Liver (tissue), 8 donors: ENCODE measurements at regions not wholly inside any gene's neighbourhood (a gene's known extent, or its start where the extent isn't known, plus 50 kb on each side); places are given as distances from the start of the nearest gene placed in this dataset.

Experiments
- DNase-seq: peaks from one replicate; pipeline ENCODE4 v3.0.0-alpha.2; 2017; ENCODE audit warnings: low spot score
- H3K27ac ChIP-seq, 2 donors: one replicate each; pipeline ENCODE4 v1.7.0; 2013; ENCODE audit warnings: inconsistent platforms in 2 of 2, low read length in 2 of 2, control low read depth in 1 of 2, low read depth in 1 of 2, mild to moderate bottlenecking in 1 of 2
- H3K27me3 ChIP-seq, 4 donors: one replicate each; pipeline versions ENCODE4 v1.6.1 to v1.7.0; 2013; ENCODE audit warnings: low read length in 3 of 4, inconsistent platforms in 1 of 4, mild to moderate bottlenecking in 1 of 4, moderate library complexity in 1 of 4; ENCODE audit not compliant: control insufficient read depth in 4 of 4, insufficient read depth in 4 of 4
- H3K36me3 ChIP-seq, 4 donors: one replicate each; pipeline versions ENCODE4 v1.6.1 to v1.7.0; 2013; ENCODE audit warnings: low read length in 3 of 4, mild to moderate bottlenecking in 3 of 4, low read depth in 1 of 4, moderate library complexity in 1 of 4; ENCODE audit not compliant: control insufficient read depth in 4 of 4, insufficient read depth in 3 of 4
- H3K4me1 ChIP-seq, 4 donors: one replicate each; pipeline versions ENCODE4 v1.6.1 to v1.7.0; 2013; ENCODE audit warnings: low read length in 3 of 4, mild to moderate bottlenecking in 3 of 4, moderate library complexity in 1 of 4; ENCODE audit not compliant: control insufficient read depth in 4 of 4, insufficient read depth in 4 of 4
- H3K4me3 ChIP-seq, 3 donors: one replicate each; pipeline versions ENCODE4 v1.6.1 to v1.7.0; 2013; ENCODE audit warnings: low read length in 3 of 3, control low read depth in 1 of 3, low read depth in 1 of 3, mild to moderate bottlenecking in 1 of 3
- H3K9ac ChIP-seq, 2 donors: one replicate each; pipeline ENCODE4 v1.7.0; 2013; ENCODE audit warnings: low read length in 2 of 2, mild to moderate bottlenecking in 2 of 2, moderate library complexity in 2 of 2, control low read depth in 1 of 2, low read depth in 1 of 2
- H3K9me3 ChIP-seq, 4 donors: one replicate each; pipeline versions ENCODE4 v1.6.1 to v1.7.0; 2013; ENCODE audit warnings: low read length in 3 of 4; ENCODE audit not compliant: control insufficient read depth in 4 of 4
- EGR1 ChIP-seq, 2 donors: IDR thresholded peaks; 2 replicates each; pipeline ENCODE4 v1.6.1; 2016 to 2018; ENCODE audit warnings: antibody characterized with exemption in 2 of 2, low read depth in 2 of 2
- FOXA1 ChIP-seq: IDR thresholded peaks from 2 replicates; pipeline ENCODE4 v1.6.1; 2016; ENCODE audit warnings: antibody characterized with exemption
- GABPA ChIP-seq, 2 donors: IDR thresholded peaks in 1 of 2; conservative IDR thresholded peaks in 1 of 2; 2 replicates each; pipeline ENCODE4 v1.6.1; 2016; ENCODE audit warnings: antibody characterized with exemption in 2 of 2, mild to moderate bottlenecking in 1 of 2, moderate library complexity in 1 of 2
- HNF4A ChIP-seq, 2 donors: conservative IDR thresholded peaks; 2 replicates each; pipeline ENCODE4 v1.6.1; 2016; ENCODE audit warnings: antibody characterized with exemption in 2 of 2, mild to moderate bottlenecking in 2 of 2
- JUND ChIP-seq, 2 donors: IDR thresholded peaks; 2 replicates each; pipeline ENCODE4 v1.6.1; 2016; ENCODE audit warnings: antibody characterized with exemption in 2 of 2
- NR2F2 ChIP-seq: IDR thresholded peaks from 2 replicates; pipeline ENCODE4 v1.6.1; 2016; ENCODE audit warnings: antibody characterized with exemption
- RAD21 ChIP-seq, 2 donors: IDR thresholded peaks; 2 replicates each; pipeline ENCODE4 v1.6.1; 2016; ENCODE audit warnings: antibody characterized with exemption in 2 of 2, mild to moderate bottlenecking in 2 of 2
- RXRA ChIP-seq, 2 donors: IDR thresholded peaks; 2 replicates each; pipeline ENCODE4 v1.6.1; 2017 to 2018; ENCODE audit warnings: antibody characterized with exemption in 2 of 2, mild to moderate bottlenecking in 1 of 2
- TAF1 ChIP-seq: conservative IDR thresholded peaks from 2 replicates; pipeline ENCODE4 v1.6.1; 2016; ENCODE audit warnings: antibody characterized with exemption, mild to moderate bottlenecking
- YY1 ChIP-seq: IDR thresholded peaks from 2 replicates; pipeline ENCODE4 v1.6.1; 2016; ENCODE audit warnings: antibody characterized with exemption, mild to moderate bottlenecking
- WGBS: extraction: QIAGEN DNeasy Blood & Tissue Kit; methylation state at CpG from one replicate; pipeline ENCODE4 v1.1.7; 2013; 5-methylcytosine and 5-hydroxymethylcytosine counted together
- TF ChIP-seq, protein P1 (sequence below): IDR thresholded peaks from 2 replicates; pipeline ENCODE4 v1.6.1; 2016; ENCODE audit warnings: antibody characterized with exemption
- TF ChIP-seq, protein P2 (sequence below): IDR thresholded peaks from 2 replicates; pipeline ENCODE4 v1.6.1; 2016; ENCODE audit warnings: antibody characterized with exemption, mild to moderate bottlenecking
- TF ChIP-seq, protein P3 (sequence below): IDR thresholded peaks from 2 replicates; pipeline ENCODE4 v1.6.1; 2016; ENCODE audit warnings: antibody characterized with exemption
- TF ChIP-seq, protein P4 (sequence below): fragments of 150-350 bp; IDR thresholded peaks from 2 replicates; pipeline ENCODE4 v1.5.1; 2017; ENCODE audit warnings: improper control_type of control experiment, low read depth, low read length; ENCODE audit not compliant: missing input control
- TF ChIP-seq, protein P5 (sequence below): IDR thresholded peaks from 2 replicates; pipeline ENCODE4 v1.6.1; 2016; ENCODE audit warnings: antibody characterized with exemption
- donor health status: healthy.
- donor health status: healthy.
- donor health status: healthy.
- donor health status: healthy.
- donor health status: healthy.

GRCh38 chr12:128052777-128053176, 214.2 kb upstream of the TMEM132C start:
- H3K27ac ChIP-seq, result no peak overlapping the region
- no peak overlapping the region for H3K4me3 ChIP-seq
- 73% methylated on average over 5 of the region's 5 CpGs for WGBS
- peaks cover 0 to 3% (median 1%) of the 10 kb centered on the region in 4 donors for H3K27me3 ChIP-seq
- no peak overlapping the region for H3K9ac ChIP-seq
- H3K36me3 ChIP-seq, result no peaks in the 10 kb centered on the region
- no peaks in the 10 kb centered on the region for H3K4me1 ChIP-seq
- no peaks in the 10 kb centered on the region for H3K9me3 ChIP-seq
- no peak for DNase-seq
- TF ChIP-seq, protein P1, sequence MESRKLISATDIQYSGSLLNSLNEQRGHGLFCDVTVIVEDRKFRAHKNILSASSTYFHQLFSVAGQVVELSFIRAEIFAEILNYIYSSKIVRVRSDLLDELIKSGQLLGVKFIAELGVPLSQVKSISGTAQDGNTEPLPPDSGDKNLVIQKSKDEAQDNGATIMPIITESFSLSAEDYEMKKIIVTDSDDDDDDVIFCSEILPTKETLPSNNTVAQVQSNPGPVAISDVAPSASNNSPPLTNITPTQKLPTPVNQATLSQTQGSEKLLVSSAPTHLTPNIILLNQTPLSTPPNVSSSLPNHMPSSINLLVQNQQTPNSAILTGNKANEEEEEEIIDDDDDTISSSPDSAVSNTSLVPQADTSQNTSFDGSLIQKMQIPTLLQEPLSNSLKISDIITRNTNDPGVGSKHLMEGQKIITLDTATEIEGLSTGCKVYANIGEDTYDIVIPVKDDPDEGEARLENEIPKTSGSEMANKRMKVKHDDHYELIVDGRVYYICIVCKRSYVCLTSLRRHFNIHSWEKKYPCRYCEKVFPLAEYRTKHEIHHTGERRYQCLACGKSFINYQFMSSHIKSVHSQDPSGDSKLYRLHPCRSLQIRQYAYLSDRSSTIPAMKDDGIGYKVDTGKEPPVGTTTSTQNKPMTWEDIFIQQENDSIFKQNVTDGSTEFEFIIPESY, result no peak
- TF ChIP-seq FOXA1 (no peak), TAF1 (no peak), HNF4A (conservative IDR thresholded peaks at IDR 0.05) (no peak), GABPA (IDR thresholded peaks at IDR 0.05 in 1 of 2, conservative IDR thresholded peaks at IDR 0.05 in 1 of 2) (no peak), YY1 (no peak)
- TF ChIP-seq, protein P2, sequence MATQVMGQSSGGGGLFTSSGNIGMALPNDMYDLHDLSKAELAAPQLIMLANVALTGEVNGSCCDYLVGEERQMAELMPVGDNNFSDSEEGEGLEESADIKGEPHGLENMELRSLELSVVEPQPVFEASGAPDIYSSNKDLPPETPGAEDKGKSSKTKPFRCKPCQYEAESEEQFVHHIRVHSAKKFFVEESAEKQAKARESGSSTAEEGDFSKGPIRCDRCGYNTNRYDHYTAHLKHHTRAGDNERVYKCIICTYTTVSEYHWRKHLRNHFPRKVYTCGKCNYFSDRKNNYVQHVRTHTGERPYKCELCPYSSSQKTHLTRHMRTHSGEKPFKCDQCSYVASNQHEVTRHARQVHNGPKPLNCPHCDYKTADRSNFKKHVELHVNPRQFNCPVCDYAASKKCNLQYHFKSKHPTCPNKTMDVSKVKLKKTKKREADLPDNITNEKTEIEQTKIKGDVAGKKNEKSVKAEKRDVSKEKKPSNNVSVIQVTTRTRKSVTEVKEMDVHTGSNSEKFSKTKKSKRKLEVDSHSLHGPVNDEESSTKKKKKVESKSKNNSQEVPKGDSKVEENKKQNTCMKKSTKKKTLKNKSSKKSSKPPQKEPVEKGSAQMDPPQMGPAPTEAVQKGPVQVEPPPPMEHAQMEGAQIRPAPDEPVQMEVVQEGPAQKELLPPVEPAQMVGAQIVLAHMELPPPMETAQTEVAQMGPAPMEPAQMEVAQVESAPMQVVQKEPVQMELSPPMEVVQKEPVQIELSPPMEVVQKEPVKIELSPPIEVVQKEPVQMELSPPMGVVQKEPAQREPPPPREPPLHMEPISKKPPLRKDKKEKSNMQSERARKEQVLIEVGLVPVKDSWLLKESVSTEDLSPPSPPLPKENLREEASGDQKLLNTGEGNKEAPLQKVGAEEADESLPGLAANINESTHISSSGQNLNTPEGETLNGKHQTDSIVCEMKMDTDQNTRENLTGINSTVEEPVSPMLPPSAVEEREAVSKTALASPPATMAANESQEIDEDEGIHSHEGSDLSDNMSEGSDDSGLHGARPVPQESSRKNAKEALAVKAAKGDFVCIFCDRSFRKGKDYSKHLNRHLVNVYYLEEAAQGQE, result no peak

GRCh38 chr12:128055567-128055966, 211.4 kb upstream of the TMEM132C start:
- Histone ChIP-seq H3K4me1 (no peaks in the 10 kb centered on the region), H3K27ac (no peak overlapping the region), H3K9ac (no peak overlapping the region), H3K9me3 (no peaks in the 10 kb centered on the region), H3K4me3 (no peak overlapping the region), H3K27me3 (peaks cover 0 to 3% (median 0%) of the 10 kb centered on the region in 4 donors), H3K36me3 (no peaks in the 10 kb centered on the region)
- DNase-seq, result no peak
- TF ChIP-seq RXRA (IDR thresholded peaks at IDR 0.05), result no peak
- no peak for TF ChIP-seq JUND (IDR thresholded peaks at IDR 0.05)
- WGBS, result 67% methylated on average over 6 of the region's 6 CpGs

DNA sequence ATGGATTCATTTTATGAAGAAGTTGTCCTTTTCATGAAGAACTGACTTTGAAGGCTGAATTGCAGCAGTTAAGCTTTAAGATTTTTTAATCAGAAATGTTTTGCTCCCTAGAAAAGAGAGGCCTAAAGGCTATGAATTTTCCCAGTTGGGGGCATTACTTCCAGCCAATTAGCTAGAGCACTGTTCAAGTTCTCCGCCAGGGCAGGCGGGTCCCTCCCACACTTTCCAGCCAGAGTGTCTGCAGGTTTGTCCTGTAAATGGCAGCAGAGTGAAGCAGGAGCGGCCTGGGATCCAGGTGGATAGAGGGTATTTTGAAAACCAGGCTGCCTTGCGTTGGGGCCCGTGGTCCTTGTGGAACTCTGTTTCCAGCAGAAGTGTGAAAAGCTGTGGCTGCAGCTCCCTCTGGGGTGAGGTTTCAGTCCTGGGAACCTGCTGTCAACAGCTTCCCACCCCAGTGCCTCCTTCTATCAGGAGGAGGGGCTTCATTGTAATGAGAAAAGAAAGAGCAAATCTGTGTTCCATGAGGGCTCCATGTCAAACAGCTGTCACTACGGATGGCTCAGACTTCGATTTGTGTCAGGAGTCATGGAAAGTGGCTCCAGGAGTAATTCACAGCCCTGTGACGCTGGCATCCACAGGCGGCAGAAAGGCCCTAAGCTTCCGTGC, 210.7 kb upstream of the TMEM132C start:
- no peak for DNase-seq
- WGBS, result 62% methylated on average over 10 of the region's 10 CpGs
- Histone ChIP-seq H3K27ac (no peak overlapping the region), H3K9ac (no peak overlapping the region), H3K4me1 (no peaks in the 10 kb centered on the region), H3K27me3 (no peaks in the 10 kb centered on the region), H3K9me3 (no peaks in the 10 kb centered on the region), H3K36me3 (no peaks in the 10 kb centered on the region), H3K4me3 (no peak overlapping the region)
- TF ChIP-seq, protein P2, result no peak
- TF ChIP-seq NR2F2, result no peak
- TF ChIP-seq EGR1 (IDR thresholded peaks at IDR 0.05; ENCODE audit: low read depth in 2 of 2), result no peak
- TF ChIP-seq GABPA (IDR thresholded peaks at IDR 0.05 in 1 of 2, conservative IDR thresholded peaks at IDR 0.05 in 1 of 2), result no peak
- TF ChIP-seq RXRA (IDR thresholded peaks at IDR 0.05), result no peak
- no peak for TF ChIP-seq RAD21 (IDR thresholded peaks at IDR 0.05)
- TF ChIP-seq, protein P3, sequence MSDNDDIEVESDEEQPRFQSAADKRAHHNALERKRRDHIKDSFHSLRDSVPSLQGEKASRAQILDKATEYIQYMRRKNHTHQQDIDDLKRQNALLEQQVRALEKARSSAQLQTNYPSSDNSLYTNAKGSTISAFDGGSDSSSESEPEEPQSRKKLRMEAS, result no peak
- TF ChIP-seq JUND (IDR thresholded peaks at IDR 0.05), result no peak
- TF ChIP-seq, protein P4, sequence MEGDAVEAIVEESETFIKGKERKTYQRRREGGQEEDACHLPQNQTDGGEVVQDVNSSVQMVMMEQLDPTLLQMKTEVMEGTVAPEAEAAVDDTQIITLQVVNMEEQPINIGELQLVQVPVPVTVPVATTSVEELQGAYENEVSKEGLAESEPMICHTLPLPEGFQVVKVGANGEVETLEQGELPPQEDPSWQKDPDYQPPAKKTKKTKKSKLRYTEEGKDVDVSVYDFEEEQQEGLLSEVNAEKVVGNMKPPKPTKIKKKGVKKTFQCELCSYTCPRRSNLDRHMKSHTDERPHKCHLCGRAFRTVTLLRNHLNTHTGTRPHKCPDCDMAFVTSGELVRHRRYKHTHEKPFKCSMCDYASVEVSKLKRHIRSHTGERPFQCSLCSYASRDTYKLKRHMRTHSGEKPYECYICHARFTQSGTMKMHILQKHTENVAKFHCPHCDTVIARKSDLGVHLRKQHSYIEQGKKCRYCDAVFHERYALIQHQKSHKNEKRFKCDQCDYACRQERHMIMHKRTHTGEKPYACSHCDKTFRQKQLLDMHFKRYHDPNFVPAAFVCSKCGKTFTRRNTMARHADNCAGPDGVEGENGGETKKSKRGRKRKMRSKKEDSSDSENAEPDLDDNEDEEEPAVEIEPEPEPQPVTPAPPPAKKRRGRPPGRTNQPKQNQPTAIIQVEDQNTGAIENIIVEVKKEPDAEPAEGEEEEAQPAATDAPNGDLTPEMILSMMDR, result no peak
- TF ChIP-seq TAF1, result no peak
- TF ChIP-seq FOXA1, result no peak
- TF ChIP-seq, protein P5, sequence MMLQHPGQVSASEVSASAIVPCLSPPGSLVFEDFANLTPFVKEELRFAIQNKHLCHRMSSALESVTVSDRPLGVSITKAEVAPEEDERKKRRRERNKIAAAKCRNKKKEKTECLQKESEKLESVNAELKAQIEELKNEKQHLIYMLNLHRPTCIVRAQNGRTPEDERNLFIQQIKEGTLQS, result no peak
